ENCODE measurements at regions not wholly inside any gene's neighbourhood (a gene's known extent, or its start where the extent isn't known, plus 50 kb on each side); places are given as distances from the start of the nearest gene placed in this dataset.

DNA sequence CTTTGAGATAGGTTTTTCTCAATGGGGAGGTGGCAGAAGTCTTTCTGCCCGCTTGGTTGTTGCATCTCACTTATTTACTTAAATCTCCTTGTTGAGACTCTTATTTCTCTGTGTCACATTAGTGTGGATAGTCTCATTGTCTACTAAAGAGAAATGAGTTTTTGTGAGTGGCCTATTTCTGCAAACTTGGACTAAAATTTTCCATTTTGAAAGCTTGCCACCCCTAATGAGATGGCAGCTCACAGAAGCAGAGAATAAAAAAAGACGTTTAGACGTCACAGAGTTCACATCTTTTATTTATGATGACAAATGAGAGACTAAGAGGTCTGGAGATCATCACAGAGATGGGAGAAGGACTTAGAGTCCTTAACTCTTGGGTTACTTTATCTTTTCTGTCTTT lies 262.7 kb upstream of the PHYHIPL start (continued):
- TF ChIP-seq, protein P1, sequence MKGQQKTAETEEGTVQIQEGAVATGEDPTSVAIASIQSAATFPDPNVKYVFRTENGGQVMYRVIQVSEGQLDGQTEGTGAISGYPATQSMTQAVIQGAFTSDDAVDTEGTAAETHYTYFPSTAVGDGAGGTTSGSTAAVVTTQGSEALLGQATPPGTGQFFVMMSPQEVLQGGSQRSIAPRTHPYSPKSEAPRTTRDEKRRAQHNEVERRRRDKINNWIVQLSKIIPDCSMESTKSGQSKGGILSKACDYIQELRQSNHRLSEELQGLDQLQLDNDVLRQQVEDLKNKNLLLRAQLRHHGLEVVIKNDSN (IDR thresholded peaks at IDR 0.05; ENCODE audit: borderline replicate concordance, low read depth) = no peak
- no peak for TF ChIP-seq RFX5 (IDR thresholded peaks at IDR 0.05; ENCODE audit: low read length)
- no peak for TF ChIP-seq MXI1 (IDR thresholded peaks at IDR 0.05; ENCODE audit: low read depth, low read length)
- TF ChIP-seq, protein P2, sequence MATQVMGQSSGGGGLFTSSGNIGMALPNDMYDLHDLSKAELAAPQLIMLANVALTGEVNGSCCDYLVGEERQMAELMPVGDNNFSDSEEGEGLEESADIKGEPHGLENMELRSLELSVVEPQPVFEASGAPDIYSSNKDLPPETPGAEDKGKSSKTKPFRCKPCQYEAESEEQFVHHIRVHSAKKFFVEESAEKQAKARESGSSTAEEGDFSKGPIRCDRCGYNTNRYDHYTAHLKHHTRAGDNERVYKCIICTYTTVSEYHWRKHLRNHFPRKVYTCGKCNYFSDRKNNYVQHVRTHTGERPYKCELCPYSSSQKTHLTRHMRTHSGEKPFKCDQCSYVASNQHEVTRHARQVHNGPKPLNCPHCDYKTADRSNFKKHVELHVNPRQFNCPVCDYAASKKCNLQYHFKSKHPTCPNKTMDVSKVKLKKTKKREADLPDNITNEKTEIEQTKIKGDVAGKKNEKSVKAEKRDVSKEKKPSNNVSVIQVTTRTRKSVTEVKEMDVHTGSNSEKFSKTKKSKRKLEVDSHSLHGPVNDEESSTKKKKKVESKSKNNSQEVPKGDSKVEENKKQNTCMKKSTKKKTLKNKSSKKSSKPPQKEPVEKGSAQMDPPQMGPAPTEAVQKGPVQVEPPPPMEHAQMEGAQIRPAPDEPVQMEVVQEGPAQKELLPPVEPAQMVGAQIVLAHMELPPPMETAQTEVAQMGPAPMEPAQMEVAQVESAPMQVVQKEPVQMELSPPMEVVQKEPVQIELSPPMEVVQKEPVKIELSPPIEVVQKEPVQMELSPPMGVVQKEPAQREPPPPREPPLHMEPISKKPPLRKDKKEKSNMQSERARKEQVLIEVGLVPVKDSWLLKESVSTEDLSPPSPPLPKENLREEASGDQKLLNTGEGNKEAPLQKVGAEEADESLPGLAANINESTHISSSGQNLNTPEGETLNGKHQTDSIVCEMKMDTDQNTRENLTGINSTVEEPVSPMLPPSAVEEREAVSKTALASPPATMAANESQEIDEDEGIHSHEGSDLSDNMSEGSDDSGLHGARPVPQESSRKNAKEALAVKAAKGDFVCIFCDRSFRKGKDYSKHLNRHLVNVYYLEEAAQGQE (IDR thresholded peaks at IDR 0.05; ENCODE audit: low read depth, low read length) = no peak

DNA sequence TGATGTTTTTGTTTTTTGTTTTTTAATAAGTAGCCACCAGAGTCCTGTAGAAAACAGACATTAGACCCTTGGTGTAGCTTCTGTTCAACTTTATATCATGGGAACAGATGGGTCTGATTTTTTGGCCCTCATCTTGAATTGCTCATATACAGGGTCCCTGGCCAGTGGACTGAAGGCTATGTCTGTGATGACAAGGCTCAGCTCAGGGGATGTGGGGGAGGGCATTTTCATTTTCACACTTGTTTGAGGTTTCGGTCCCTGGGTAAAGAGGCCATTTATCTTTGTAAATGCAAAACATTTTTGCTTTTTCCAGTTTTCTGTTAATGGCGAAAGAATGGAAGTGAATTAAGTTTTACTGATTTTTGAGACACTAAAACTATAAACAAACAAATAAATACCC lies 257.6 kb upstream of the PHYHIPL start:
- Histone ChIP-seq H4K20me1 (ENCODE audit: insufficient read depth) (no peaks in the 10 kb centered on the region), H3F3A (replicated peaks; ENCODE audit: insufficient read depth) (peaks cover 22% of the 10 kb centered on the region), H3K9me3 (no peaks in the 10 kb centered on the region), H3K27ac (ENCODE audit: low read depth in 2 of 2, low read length in 1 of 2) (peak overlapping the region in 1 of 2 experiments; percentile 86; a peak in 1 of 4 replicates), H3K9ac (no peak overlapping the region), H3K27me3 (ENCODE audit: insufficient read depth) (no peaks in the 10 kb centered on the region), H2AFZ (ENCODE audit: low read depth) (no peak overlapping the region), H3K4me2 (no peak overlapping the region), H3K79me2 (ENCODE audit: insufficient read depth) (no peaks in the 10 kb centered on the region), H3K4me3 (ENCODE audit: low read depth in 2 of 2, low read length in 1 of 2) (no peak overlapping the region), H3K9me2 (no peaks in the 10 kb centered on the region), H3K4me1 (ENCODE audit: control insufficient read depth in 1 of 2, insufficient read depth in 2 of 2, low read depth in 1 of 2, low read length in 1 of 2) (peaks cover 4 to 18% of the 10 kb centered on the region in 2 experiments; a peak in 2 of 4 replicates), H3K36me3 (replicated peaks in 1 of 2; ENCODE audit: control insufficient read depth in 1 of 2, insufficient read depth in 2 of 2, low read length in 1 of 2) (no peaks in the 10 kb centered on the region)
- POLR2A ChIA-PET = no interaction called here
- CTCF ChIA-PET = interaction anchor here (1.5 kb wide), 1 partner anchor 504 kb away, joined by 3 read pairs; no protein-coding TSS in a partner anchor
- DNase-seq = no peak
- 95% methylated on average over 2 of the region's 2 CpGs for WGBS (ENCODE audit: low lambda C conversion rate)
- TF ChIP-seq, protein P3, sequence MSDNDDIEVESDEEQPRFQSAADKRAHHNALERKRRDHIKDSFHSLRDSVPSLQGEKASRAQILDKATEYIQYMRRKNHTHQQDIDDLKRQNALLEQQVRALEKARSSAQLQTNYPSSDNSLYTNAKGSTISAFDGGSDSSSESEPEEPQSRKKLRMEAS (IDR thresholded peaks at IDR 0.05; ENCODE audit: low read depth) = no peak
- TF ChIP-seq, protein P1 (IDR thresholded peaks at IDR 0.05; ENCODE audit: borderline replicate concordance, low read depth) = no peak
- TF ChIP-seq RFX5 (IDR thresholded peaks at IDR 0.05; ENCODE audit: low read length) = no peak
- TF ChIP-seq, protein P4, sequence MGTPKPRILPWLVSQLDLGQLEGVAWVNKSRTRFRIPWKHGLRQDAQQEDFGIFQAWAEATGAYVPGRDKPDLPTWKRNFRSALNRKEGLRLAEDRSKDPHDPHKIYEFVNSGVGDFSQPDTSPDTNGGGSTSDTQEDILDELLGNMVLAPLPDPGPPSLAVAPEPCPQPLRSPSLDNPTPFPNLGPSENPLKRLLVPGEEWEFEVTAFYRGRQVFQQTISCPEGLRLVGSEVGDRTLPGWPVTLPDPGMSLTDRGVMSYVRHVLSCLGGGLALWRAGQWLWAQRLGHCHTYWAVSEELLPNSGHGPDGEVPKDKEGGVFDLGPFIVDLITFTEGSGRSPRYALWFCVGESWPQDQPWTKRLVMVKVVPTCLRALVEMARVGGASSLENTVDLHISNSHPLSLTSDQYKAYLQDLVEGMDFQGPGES (IDR thresholded peaks at IDR 0.05; ENCODE audit: low read depth, low read length) = no peak
- no peak for TF ChIP-seq TCF12 (IDR thresholded peaks at IDR 0.05)
- TF ChIP-seq, protein P5, sequence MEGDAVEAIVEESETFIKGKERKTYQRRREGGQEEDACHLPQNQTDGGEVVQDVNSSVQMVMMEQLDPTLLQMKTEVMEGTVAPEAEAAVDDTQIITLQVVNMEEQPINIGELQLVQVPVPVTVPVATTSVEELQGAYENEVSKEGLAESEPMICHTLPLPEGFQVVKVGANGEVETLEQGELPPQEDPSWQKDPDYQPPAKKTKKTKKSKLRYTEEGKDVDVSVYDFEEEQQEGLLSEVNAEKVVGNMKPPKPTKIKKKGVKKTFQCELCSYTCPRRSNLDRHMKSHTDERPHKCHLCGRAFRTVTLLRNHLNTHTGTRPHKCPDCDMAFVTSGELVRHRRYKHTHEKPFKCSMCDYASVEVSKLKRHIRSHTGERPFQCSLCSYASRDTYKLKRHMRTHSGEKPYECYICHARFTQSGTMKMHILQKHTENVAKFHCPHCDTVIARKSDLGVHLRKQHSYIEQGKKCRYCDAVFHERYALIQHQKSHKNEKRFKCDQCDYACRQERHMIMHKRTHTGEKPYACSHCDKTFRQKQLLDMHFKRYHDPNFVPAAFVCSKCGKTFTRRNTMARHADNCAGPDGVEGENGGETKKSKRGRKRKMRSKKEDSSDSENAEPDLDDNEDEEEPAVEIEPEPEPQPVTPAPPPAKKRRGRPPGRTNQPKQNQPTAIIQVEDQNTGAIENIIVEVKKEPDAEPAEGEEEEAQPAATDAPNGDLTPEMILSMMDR (IDR thresholded peaks at IDR 0.05) = no peak
- no peak for TF ChIP-seq RXRA (IDR thresholded peaks at IDR 0.05; ENCODE audit: borderline replicate concordance, low read depth)
- TF ChIP-seq ELF1 (IDR thresholded peaks at IDR 0.05) = no peak
- TF ChIP-seq, protein P2 (IDR thresholded peaks at IDR 0.05; ENCODE audit: low read depth, low read length) = no peak
- TF ChIP-seq POLR2AphosphoS5 (IDR thresholded peaks at IDR 0.05; ENCODE audit: low read depth, low read length) = no peak
- TF ChIP-seq, protein P6, sequence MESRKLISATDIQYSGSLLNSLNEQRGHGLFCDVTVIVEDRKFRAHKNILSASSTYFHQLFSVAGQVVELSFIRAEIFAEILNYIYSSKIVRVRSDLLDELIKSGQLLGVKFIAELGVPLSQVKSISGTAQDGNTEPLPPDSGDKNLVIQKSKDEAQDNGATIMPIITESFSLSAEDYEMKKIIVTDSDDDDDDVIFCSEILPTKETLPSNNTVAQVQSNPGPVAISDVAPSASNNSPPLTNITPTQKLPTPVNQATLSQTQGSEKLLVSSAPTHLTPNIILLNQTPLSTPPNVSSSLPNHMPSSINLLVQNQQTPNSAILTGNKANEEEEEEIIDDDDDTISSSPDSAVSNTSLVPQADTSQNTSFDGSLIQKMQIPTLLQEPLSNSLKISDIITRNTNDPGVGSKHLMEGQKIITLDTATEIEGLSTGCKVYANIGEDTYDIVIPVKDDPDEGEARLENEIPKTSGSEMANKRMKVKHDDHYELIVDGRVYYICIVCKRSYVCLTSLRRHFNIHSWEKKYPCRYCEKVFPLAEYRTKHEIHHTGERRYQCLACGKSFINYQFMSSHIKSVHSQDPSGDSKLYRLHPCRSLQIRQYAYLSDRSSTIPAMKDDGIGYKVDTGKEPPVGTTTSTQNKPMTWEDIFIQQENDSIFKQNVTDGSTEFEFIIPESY (IDR thresholded peaks at IDR 0.05; ENCODE audit: borderline replicate concordance, low read depth) = no peak
- no peak for TF ChIP-seq FOSL2 (IDR thresholded peaks at IDR 0.05; ENCODE audit: borderline replicate concordance, low read depth)
- TF ChIP-seq NRF1 (IDR thresholded peaks at IDR 0.05; ENCODE audit: low read depth, low read length) = no peak
- no peak for TF ChIP-seq RAD21 (IDR thresholded peaks at IDR 0.05; ENCODE audit: low read length)
- TF ChIP-seq TAF1 (IDR thresholded peaks at IDR 0.05; ENCODE audit: borderline replicate concordance, low read depth, low read length) = no peak
